ENCODE measurements at regions not wholly inside any gene's neighbourhood (a gene's known extent, or its start where the extent isn't known, plus 50 kb on each side); places are given as distances from the start of the nearest gene placed in this dataset.

DNA sequence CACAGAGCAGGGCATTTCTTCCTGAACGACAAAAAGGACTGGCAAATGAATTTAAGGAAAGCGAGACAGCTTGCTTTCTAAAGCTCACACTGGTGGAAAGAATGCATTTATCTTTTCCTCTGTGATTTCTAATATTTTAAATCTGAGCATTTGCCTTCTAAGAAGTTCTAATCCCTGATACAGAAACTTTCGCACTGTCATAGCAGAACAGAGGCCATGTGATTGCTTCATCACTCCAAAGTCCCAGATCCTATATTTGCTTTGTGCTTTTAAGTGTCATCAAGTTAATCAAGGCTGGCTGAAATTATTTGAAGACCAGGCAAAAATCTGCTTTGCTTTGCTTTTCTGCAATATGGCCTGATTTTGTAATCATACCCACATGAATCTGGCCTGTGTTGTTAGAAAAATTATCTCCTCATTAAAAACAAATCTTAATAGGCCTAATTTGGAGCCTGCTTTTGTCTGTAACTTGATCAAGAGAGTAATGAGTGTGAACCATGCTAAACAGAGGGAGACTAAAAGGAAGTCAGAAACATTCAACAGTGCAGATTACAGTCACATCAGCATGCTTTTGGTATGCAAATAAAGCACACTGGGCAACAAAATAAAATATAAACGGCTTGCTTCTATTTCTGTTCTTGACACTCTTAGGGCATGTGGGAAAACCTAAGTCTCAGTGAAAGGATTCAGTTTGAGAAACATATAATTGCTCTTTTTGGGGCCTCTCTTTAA lies 178.2 kb upstream of the ADAMTS9 start:
- TF ChIP-seq, protein P1, sequence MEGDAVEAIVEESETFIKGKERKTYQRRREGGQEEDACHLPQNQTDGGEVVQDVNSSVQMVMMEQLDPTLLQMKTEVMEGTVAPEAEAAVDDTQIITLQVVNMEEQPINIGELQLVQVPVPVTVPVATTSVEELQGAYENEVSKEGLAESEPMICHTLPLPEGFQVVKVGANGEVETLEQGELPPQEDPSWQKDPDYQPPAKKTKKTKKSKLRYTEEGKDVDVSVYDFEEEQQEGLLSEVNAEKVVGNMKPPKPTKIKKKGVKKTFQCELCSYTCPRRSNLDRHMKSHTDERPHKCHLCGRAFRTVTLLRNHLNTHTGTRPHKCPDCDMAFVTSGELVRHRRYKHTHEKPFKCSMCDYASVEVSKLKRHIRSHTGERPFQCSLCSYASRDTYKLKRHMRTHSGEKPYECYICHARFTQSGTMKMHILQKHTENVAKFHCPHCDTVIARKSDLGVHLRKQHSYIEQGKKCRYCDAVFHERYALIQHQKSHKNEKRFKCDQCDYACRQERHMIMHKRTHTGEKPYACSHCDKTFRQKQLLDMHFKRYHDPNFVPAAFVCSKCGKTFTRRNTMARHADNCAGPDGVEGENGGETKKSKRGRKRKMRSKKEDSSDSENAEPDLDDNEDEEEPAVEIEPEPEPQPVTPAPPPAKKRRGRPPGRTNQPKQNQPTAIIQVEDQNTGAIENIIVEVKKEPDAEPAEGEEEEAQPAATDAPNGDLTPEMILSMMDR (IDR thresholded peaks at IDR 0.05 in 2 of 3, conservative IDR thresholded peaks at IDR 0.05 in 1 of 3; ENCODE audit: control insufficient read depth in 2 of 3, extremely low read depth in 1 of 3, insufficient read depth in 1 of 3, low read depth in 3 of 3, low read length in 3 of 3) = no peak
- no peak for TF ChIP-seq POLR2A (IDR thresholded peaks at IDR 0.05; ENCODE audit: low read depth, low read length)
- no peak for TF ChIP-seq PML (IDR thresholded peaks at IDR 0.05; ENCODE audit: low read length)
- no peak for TF ChIP-seq YY1 (IDR thresholded peaks at IDR 0.05; ENCODE audit: low read depth, low read length)
- TF ChIP-seq, protein P2, sequence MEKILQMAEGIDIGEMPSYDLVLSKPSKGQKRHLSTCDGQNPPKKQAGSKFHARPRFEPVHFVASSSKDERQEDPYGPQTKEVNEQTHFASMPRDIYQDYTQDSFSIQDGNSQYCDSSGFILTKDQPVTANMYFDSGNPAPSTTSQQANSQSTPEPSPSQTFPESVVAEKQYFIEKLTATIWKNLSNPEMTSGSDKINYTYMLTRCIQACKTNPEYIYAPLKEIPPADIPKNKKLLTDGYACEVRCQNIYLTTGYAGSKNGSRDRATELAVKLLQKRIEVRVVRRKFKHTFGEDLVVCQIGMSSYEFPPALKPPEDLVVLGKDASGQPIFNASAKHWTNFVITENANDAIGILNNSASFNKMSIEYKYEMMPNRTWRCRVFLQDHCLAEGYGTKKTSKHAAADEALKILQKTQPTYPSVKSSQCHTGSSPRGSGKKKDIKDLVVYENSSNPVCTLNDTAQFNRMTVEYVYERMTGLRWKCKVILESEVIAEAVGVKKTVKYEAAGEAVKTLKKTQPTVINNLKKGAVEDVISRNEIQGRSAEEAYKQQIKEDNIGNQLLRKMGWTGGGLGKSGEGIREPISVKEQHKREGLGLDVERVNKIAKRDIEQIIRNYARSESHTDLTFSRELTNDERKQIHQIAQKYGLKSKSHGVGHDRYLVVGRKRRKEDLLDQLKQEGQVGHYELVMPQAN (conservative IDR thresholded peaks at IDR 0.05) = no peak
- TF ChIP-seq, protein P3, sequence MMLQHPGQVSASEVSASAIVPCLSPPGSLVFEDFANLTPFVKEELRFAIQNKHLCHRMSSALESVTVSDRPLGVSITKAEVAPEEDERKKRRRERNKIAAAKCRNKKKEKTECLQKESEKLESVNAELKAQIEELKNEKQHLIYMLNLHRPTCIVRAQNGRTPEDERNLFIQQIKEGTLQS (IDR thresholded peaks at IDR 0.05; ENCODE audit: borderline replicate concordance, extremely low read depth, low read depth, low read length) = no peak
- TF ChIP-seq HCFC1 (IDR thresholded peaks at IDR 0.05; ENCODE audit: low read length) = no peak
- no peak for TF ChIP-seq POLR2AphosphoS5 (IDR thresholded peaks at IDR 0.05; ENCODE audit: low read length)
- no peak for TF ChIP-seq MTA3 (IDR thresholded peaks at IDR 0.05; ENCODE audit: borderline replicate concordance, low read length)
- no peak for TF ChIP-seq SIN3A (IDR thresholded peaks at IDR 0.05; ENCODE audit: low read depth, low read length)
- no peak for TF ChIP-seq ZNF24 (IDR thresholded peaks at IDR 0.05)
- TF ChIP-seq EP300 (IDR thresholded peaks at IDR 0.05; ENCODE audit: borderline replicate concordance in 1 of 2, control insufficient read depth in 1 of 2, low read depth in 2 of 2, low read length in 2 of 2) = no peak
- no peak for TF ChIP-seq ZSCAN29 (IDR thresholded peaks at IDR 0.05)

Measured in GM12878 (cell line).